Left cardiac atrium (tissue), 4 donors: ENCODE measurements at regions not wholly inside any gene's neighbourhood (a gene's known extent, or its start where the extent isn't known, plus 50 kb on each side); places are given as distances from the start of the nearest gene placed in this dataset.
A peak's percentile ranks its signal among the peaks of the same experiment; 100 is the strongest.

ENCODE experiments used
- ATAC-seq, 2 donors: fragments of 200-7000 bp; cut with Tn5 transposase; one replicate each; pipeline ENCODE4 v1.9.1; 2020; ENCODE audit warnings: mild to moderate bottlenecking in 2 of 2, moderate library complexity in 2 of 2
- DNase-seq: peaks from one replicate; pipeline ENCODE4 v3.0.0-alpha.2; 2020
- intact Hi-C, 2 donors: fragments of 100-400 bp; cut with DNase I; formaldehyde crosslinking; loops; one replicate each; pipeline versions ENCODE4 v1.14.1 to v1.15.1; 2022 to 2023
- donor health status: DM: no; HTN: yes; CAD: no.
- donor health status: DM: no; HTN: yes; CAD: no; lungs with severe emphysema.
- donor health status: DM: yes; HTN: yes; CAD: no.
- donor health status: Dilated cardiomyopathy.

GRCh38 chr18:34448662-34449061, 223.9 kb upstream of the NOL4 start:
- DNase-seq (no peak), ATAC-seq (no peak)
- intact Hi-C loops: no loop called here

- ATAC-seq: no peak
- intact Hi-C loops: no loop called here
- DNase-seq: no peak
Measured at GRCh38 chr18:34457761-34458160, 233.0 kb upstream of the NOL4 start.

- DNase-seq: no peak
- peak in 1 of 2 donors; percentile 55 for ATAC-seq
- intact Hi-C loops: no loop called here
Measured at GRCh38 chr18:34458410-34458977, 233.8 kb upstream of the NOL4 start.

- ATAC-seq (no peak), DNase-seq (no peak)
- intact Hi-C loops: no loop called here
Measured at GRCh38 chr18:34461266-34461665, 236.6 kb upstream of the NOL4 start.

- intact Hi-C loops: no loop called here
- no peak for DNase-seq
- no peak for ATAC-seq
Measured at GRCh38 chr18:34467058-34467457, 242.3 kb upstream of the NOL4 start.

- ATAC-seq (no peak), DNase-seq (no peak)
- intact Hi-C loops: no loop called here
Measured at GRCh38 chr18:34480162-34480700, 229.9 kb upstream of the DTNA start.

- DNase-seq (no peak), ATAC-seq (no peak)
- intact Hi-C loops: no loop called here
Measured at GRCh38 chr18:34482204-34482603, 227.9 kb upstream of the DTNA start.

- DNase-seq: no peak
- no peak for ATAC-seq
- intact Hi-C loops: no loop called here
Measured at GRCh38 chr18:34483198-34483597, 226.9 kb upstream of the DTNA start.

- intact Hi-C loops: loop anchor here in 1 of 2 donors (10.0 kb wide), 3 partner anchors 137 to 303 kb away; no protein-coding TSS in a partner anchor
- DNase-seq: no peak
- no peak for ATAC-seq
Measured at GRCh38 chr18:34491719-34492118, 218.4 kb upstream of the DTNA start.

GRCh38 chr18:34492652-34493051, 217.4 kb upstream of the DTNA start:
- DNase-seq (no peak), ATAC-seq (no peak)
- intact Hi-C loops: loop anchor here in 1 of 2 donors (10.0 kb wide), 3 partner anchors 138 to 302 kb away; no protein-coding TSS in a partner anchor

GRCh38 chr18:34493099-34493544, 217.0 kb upstream of the DTNA start:
- intact Hi-C loops: loop anchor here in 1 of 2 donors (10.0 kb wide), 3 partner anchors 138 to 302 kb away; no protein-coding TSS in a partner anchor
- peak; percentile 83 for DNase-seq
- peak; percentile 92 to 96 for ATAC-seq

GRCh38 chr18:34493566-34494358, 216.3 kb upstream of the DTNA start:
- intact Hi-C loops: loop anchor here in 1 of 2 donors (10.0 kb wide), 3 partner anchors 139 to 301 kb away; no protein-coding TSS in a partner anchor
- DNase-seq (peak; percentile 37), ATAC-seq (peak; percentile 78 to 86)

GRCh38 chr18:34494359-34494696, 215.8 kb upstream of the DTNA start:
- intact Hi-C loops: loop anchor here in 1 of 2 donors (10.0 kb wide), 3 partner anchors 140 to 300 kb away; no protein-coding TSS in a partner anchor
- peak; percentile 14 to 35 for ATAC-seq
- no peak for DNase-seq

- DNase-seq (no peak), ATAC-seq (no peak)
- intact Hi-C loops: loop anchor here in 1 of 2 donors (5.0 to 10.0 kb wide), 4 partner anchors 97 to 299 kb away; no protein-coding TSS in a partner anchor
Measured at GRCh38 chr18:34495506-34495905, 214.6 kb upstream of the DTNA start.

GRCh38 chr18:34501553-34501952, 208.5 kb upstream of the DTNA start:
- ATAC-seq (no peak), DNase-seq (no peak)
- intact Hi-C loops: no loop called here

GRCh38 chr18:34506198-34506597, 203.9 kb upstream of the DTNA start:
- ATAC-seq (no peak), DNase-seq (no peak)
- intact Hi-C loops: no loop called here

- DNase-seq (no peak), ATAC-seq (no peak)
- intact Hi-C loops: no loop called here
Measured at GRCh38 chr18:34509163-34509562, 200.9 kb upstream of the DTNA start.

- intact Hi-C loops: no loop called here
- DNase-seq (no peak), ATAC-seq (peak in 1 of 2 donors; percentile 38)
Measured at GRCh38 chr18:34509879-34510586, 200.1 kb upstream of the DTNA start.

- DNase-seq: no peak
- ATAC-seq: no peak
- intact Hi-C loops: no loop called here
Measured at GRCh38 chr18:34510926-34511325, 199.2 kb upstream of the DTNA start.

GRCh38 chr18:34511435-34511834, 198.7 kb upstream of the DTNA start:
- no peak for ATAC-seq
- intact Hi-C loops: no loop called here

More at GRCh38 chr18:34511435-34511834, 198.7 kb upstream of the DTNA start:
- no peak for DNase-seq
